CD4-positive, alpha-beta T cell (primary cell): ENCODE measurements at regions not wholly inside any gene's neighbourhood (a gene's known extent, or its start where the extent isn't known, plus 50 kb on each side); places are given as distances from the start of the nearest gene placed in this dataset.

Experiments used
- ATAC-seq: fragments of 200-7000 bp; cut with Tn5 transposase; one replicate; pipeline ENCODE4 v1.10.0; 2022; ENCODE audit warnings: mild to moderate bottlenecking; ENCODE audit not compliant: poor library complexity
- CTCF ChIA-PET: fragments of 350-600 bp; sonication (Branson Sonifier 250); formaldehyde crosslinking; loops from one replicate; lab custom pipeline; 2021; ENCODE audit warnings: antibody characterized with exemption, inconsistent platforms; lab: Charles Lee
- POLR2A ChIA-PET: fragments of 350-600 bp; sonication (Branson Sonifier 250); formaldehyde crosslinking; loops from one replicate; lab custom pipeline; 2021; ENCODE audit warnings: antibody characterized with exemption, inconsistent platforms; lab: Charles Lee
- DNase-seq, 14 experiments: peaks; one replicate each; pipeline ENCODE4 v3.0.0-alpha.2; 2013 to 2020; ENCODE audit warnings: mixed read lengths in 2 of 14
- H3K27ac ChIP-seq, 2 donors: one replicate each; pipeline versions ENCODE4 v1.5.1 to v1.7.0; 2013; ENCODE audit warnings: low read length in 2 of 2, low read depth in 1 of 2, mild to moderate bottlenecking in 1 of 2
- H3K27me3 ChIP-seq, 2 experiments: 1 replicate in 1 of 2; 2 replicates in 1 of 2; pipeline versions ENCODE4 v1.6.1 to v1.7.0; 2013; ENCODE audit warnings: low read length in 2 of 2, control low read depth in 1 of 2, mild to moderate bottlenecking in 1 of 2, moderate library complexity in 1 of 2; ENCODE audit not compliant: insufficient read depth in 2 of 2, control insufficient read depth in 1 of 2
- H3K36me3 ChIP-seq: one replicate; pipeline ENCODE4 v1.6.1; 2013; ENCODE audit warnings: low read length, control low read depth; ENCODE audit not compliant: insufficient read depth
- H3K4me1 ChIP-seq: one replicate; pipeline ENCODE4 v1.6.1; 2013; ENCODE audit warnings: low read length, control low read depth; ENCODE audit not compliant: insufficient read depth
- H3K4me3 ChIP-seq: one replicate; pipeline ENCODE4 v1.5.1; 2013; ENCODE audit warnings: mild to moderate bottlenecking, low read length, moderate library complexity
- H3K9me3 ChIP-seq, 2 experiments: 1 replicate in 1 of 2; 2 replicates in 1 of 2; pipeline versions ENCODE4 v1.6.1 to v1.7.0; 2013; ENCODE audit warnings: low read length in 2 of 2, mild to moderate bottlenecking in 2 of 2, control low read depth in 1 of 2, moderate library complexity in 1 of 2; ENCODE audit not compliant: control insufficient read depth in 1 of 2, insufficient read depth in 1 of 2
- H3K27ac Mint-ChIP-seq: one replicate; pipeline ENCODE4 v1.8.0; 2020; ENCODE audit warnings: mixed read lengths
- H3K27me3 Mint-ChIP-seq: one replicate; pipeline ENCODE4 v1.8.0; 2021; ENCODE audit warnings: mixed read lengths
- H3K36me3 Mint-ChIP-seq: one replicate; pipeline ENCODE4 v1.8.0; 2021; ENCODE audit warnings: low read depth, mixed read lengths
- H3K4me1 Mint-ChIP-seq: one replicate; pipeline ENCODE4 v1.8.0; 2021; ENCODE audit warnings: low read depth, mixed read lengths
- H3K4me3 Mint-ChIP-seq: one replicate; pipeline ENCODE4 v1.8.0; 2020; ENCODE audit warnings: mild to moderate bottlenecking, mixed read lengths
- H3K9me3 Mint-ChIP-seq: one replicate; pipeline ENCODE4 v1.8.0; 2020; ENCODE audit warnings: mixed read lengths
- intact Hi-C, 2 experiments: fragments of 100-400 bp; cut with DNase I in 1 of 2; cut with micrococcal nuclease in 1 of 2; formaldehyde crosslinking; loops; one replicate each; pipeline versions ENCODE4 v1.15.1 to v1.9.0; 2023 to 2025; cut with DNase I, micrococcal nuclease
- TF ChIP-seq, protein P1 (sequence below): fragments of 200-600 bp; IDR thresholded peaks from one replicate; pipeline ENCODE4 v1.8.0; 2022; ENCODE audit warnings: antibody characterized with exemption, mild to moderate bottlenecking

DNA sequence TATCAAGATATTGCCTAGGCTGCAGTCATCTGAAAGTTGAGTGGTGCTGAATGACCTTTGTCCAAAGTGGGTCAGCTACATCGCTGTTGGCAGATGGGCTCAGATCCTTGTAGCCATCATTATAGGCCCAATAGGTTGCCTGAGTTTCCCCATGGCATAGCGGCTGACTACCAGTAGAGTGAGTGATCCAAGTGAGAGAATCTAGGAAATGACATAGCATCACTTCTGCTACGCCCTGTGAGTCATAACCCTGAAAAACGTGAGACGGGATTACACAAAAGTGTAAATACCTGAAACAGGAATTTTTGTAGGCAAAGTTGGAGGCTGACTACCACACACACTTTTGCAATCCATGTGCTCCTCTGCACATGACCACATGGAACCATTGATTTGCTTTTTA, 273.3 kb downstream of the RPL10L start:
- Mint-ChIP-seq H3K27ac (no peak overlapping the region), H3K4me3 (no peak overlapping the region), H3K27me3 (no peaks in the 10 kb centered on the region), H3K9me3 (peaks cover 6% of the 10 kb centered on the region), H3K36me3 (no peaks in the 10 kb centered on the region), H3K4me1 (no peaks in the 10 kb centered on the region)
- ATAC-seq = no peak
- Histone ChIP-seq H3K4me1 (no peaks in the 10 kb centered on the region), H3K27ac (no peak overlapping the region), H3K9me3 (peaks cover 4 to 6% of the 10 kb centered on the region in 2 experiments), H3K4me3 (no peak overlapping the region), H3K36me3 (no peaks in the 10 kb centered on the region), H3K27me3 (no peaks in the 10 kb centered on the region)
- TF ChIP-seq, protein P1, sequence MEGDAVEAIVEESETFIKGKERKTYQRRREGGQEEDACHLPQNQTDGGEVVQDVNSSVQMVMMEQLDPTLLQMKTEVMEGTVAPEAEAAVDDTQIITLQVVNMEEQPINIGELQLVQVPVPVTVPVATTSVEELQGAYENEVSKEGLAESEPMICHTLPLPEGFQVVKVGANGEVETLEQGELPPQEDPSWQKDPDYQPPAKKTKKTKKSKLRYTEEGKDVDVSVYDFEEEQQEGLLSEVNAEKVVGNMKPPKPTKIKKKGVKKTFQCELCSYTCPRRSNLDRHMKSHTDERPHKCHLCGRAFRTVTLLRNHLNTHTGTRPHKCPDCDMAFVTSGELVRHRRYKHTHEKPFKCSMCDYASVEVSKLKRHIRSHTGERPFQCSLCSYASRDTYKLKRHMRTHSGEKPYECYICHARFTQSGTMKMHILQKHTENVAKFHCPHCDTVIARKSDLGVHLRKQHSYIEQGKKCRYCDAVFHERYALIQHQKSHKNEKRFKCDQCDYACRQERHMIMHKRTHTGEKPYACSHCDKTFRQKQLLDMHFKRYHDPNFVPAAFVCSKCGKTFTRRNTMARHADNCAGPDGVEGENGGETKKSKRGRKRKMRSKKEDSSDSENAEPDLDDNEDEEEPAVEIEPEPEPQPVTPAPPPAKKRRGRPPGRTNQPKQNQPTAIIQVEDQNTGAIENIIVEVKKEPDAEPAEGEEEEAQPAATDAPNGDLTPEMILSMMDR = no peak
- POLR2A ChIA-PET = no interaction called here
- CTCF ChIA-PET = no interaction called here
- no peak for DNase-seq
- intact Hi-C loops = no loop called here

DNA sequence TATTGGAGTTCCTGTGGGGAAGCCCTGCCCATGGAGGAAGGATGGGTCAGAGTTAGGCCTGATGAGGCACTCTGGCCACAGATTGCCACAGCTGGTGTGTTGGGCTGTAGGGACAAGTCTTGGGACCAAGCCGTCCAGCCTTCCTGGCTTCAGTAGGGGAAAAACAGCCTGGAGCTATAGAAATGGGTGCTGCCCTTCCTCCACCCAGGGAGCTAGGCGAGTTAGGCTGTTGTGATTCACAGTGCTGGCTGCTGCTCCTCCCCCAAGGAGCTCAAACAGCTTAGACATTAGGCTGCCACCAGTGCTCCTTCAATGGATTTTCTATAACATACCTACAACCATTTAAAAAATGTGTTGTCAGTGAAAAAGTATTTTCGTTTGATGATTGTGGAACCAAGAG, 274.3 kb downstream of the RPL10L start:
- Mint-ChIP-seq H3K9me3 (peaks cover 6% of the 10 kb centered on the region), H3K4me1 (no peaks in the 10 kb centered on the region), H3K27ac (no peak overlapping the region), H3K27me3 (no peaks in the 10 kb centered on the region), H3K4me3 (no peak overlapping the region), H3K36me3 (no peaks in the 10 kb centered on the region)
- Histone ChIP-seq H3K36me3 (no peaks in the 10 kb centered on the region), H3K4me3 (no peak overlapping the region), H3K4me1 (no peaks in the 10 kb centered on the region), H3K27me3 (no peaks in the 10 kb centered on the region), H3K9me3 (peaks cover 4 to 6% of the 10 kb centered on the region in 2 experiments), H3K27ac (no peak overlapping the region)
- TF ChIP-seq, protein P1 = no peak
- ChIA-PET CTCF (no interaction called here), POLR2A (no interaction called here)
- intact Hi-C loops = no loop called here
- ATAC-seq (no peak), DNase-seq (no peak)

DNA sequence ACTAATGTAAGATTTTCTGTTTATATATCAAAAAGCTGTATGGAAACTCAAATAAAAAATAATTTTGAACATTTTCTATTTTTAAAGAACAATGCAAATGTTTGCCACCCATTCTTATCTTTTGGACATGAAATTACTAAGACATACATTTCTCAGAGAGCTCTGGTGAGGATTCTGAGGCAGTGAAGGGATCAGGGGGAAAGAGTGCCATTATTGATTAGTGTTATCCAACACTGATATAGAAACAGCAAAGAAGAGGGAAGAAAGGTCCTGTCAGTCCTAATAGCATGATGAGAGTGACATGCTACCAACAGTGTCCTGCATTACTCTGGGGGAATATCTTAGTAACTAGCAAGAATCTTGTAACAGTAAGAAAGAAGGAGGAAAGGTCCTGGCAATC, 282.2 kb downstream of the RPL10L start:
- no peaks in the 10 kb centered on the region for H3K36me3 Mint-ChIP-seq
- ATAC-seq (no peak), DNase-seq (no peak)
- H3K9me3 Mint-ChIP-seq = peaks cover 10% of the 10 kb centered on the region
- no peaks in the 10 kb centered on the region for H3K4me1 Mint-ChIP-seq
- no peaks in the 10 kb centered on the region for H3K27me3 Mint-ChIP-seq
- H3K27ac Mint-ChIP-seq = no peak overlapping the region
- no peaks in the 10 kb centered on the region for H3K27me3 ChIP-seq
- H3K27ac ChIP-seq = no peak overlapping the region
- ChIA-PET CTCF (no interaction called here), POLR2A (no interaction called here)
- H3K4me3 ChIP-seq = no peak overlapping the region
- H3K4me1 ChIP-seq = no peaks in the 10 kb centered on the region
- no peaks in the 10 kb centered on the region for H3K9me3 ChIP-seq
- TF ChIP-seq, protein P1 = no peak
- H3K36me3 ChIP-seq = no peaks in the 10 kb centered on the region
- intact Hi-C loops = no loop called here
- no peak overlapping the region for H3K4me3 Mint-ChIP-seq
